A549 (cell line): ENCODE measurements at regions not wholly inside any gene's neighbourhood (a gene's known extent, or its start where the extent isn't known, plus 50 kb on each side); places are given as distances from the start of the nearest gene placed in this dataset.

Source experiments
- CEBPB ChIP-seq, 2 experiments: fragments of >200 bp in 1 of 2; sonication (Bioruptor Twin) in 1 of 2; formaldehyde crosslinking in 1 of 2; IDR thresholded peaks; 2 replicates each; pipeline ENCODE4 v1.6.1; 2012 to 2016
- CHD2 ChIP-seq: fragments of 150-350 bp; IDR thresholded peaks from 2 replicates; pipeline ENCODE4 v1.6.1; 2014; ENCODE audit warnings: low read length; ENCODE audit not compliant: partially characterized antibody
- CTCF ChIP-seq: fragments of >200 bp; sonication (Bioruptor Twin); formaldehyde crosslinking; IDR thresholded peaks from 3 replicates; pipeline ENCODE4 v1.5.1; 2016
- HEYL ChIP-seq: fragments of 250-450 bp; sonication (Bioruptor Pico); IDR thresholded peaks from 2 replicates; pipeline ENCODE4 v1.8.0; 2021; ENCODE audit warnings: mild to moderate bottlenecking, moderate library complexity
- SREBF2 ChIP-seq: fragments of 450-650 bp; IDR thresholded peaks from 2 replicates; pipeline ENCODE4 v1.6.1; 2014; ENCODE audit warnings: mild to moderate bottlenecking, moderate library complexity

DNA sequence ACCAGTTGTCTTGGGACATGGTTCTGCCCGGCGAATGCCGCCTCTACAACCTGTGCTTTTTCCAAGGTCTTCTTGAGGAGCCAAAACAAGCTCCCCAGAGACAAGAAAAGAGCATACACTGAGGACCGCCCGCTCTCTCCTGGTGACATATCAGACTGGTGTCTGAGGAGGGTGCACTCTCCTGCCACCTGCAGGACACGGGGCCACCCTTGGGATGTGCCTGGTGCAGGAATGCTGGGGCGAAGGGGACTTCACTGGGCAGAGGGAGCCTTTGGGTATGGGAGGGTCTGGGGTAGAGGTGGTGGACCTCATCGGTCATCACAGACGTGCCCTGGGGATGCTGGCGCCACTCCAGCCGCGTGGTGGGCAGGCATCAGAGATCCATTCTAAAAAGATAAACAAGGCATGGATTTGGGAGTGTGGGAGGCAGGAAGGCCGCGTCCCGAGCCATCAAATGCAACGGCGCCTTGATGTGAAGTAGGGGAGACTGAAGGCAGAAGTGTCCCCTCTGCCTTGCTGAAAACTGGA is 163.3 kb downstream of the CD83 start:
- TF ChIP-seq CEBPB (IDR thresholded peaks at IDR 0.05) (no peak), CHD2 (no peak), HEYL (no peak), SREBF2 (no peak), CTCF (no peak)
